Epithelial cell of prostate (primary cell): ENCODE measurements at regions not wholly inside any gene's neighbourhood (a gene's known extent, or its start where the extent isn't known, plus 50 kb on each side); places are given as distances from the start of the nearest gene placed in this dataset.

ENCODE experiments used
- DNase-seq: peaks from one replicate; pipeline ENCODE4 v3.0.0-alpha.2; 2011; ENCODE audit warnings: low read depth, low spot score
- H3K27ac ChIP-seq: fragments of 450-650 bp; 2 replicates; pipeline ENCODE4 v1.5.1; 2017; ENCODE audit warnings: mild to moderate bottlenecking

DNA sequence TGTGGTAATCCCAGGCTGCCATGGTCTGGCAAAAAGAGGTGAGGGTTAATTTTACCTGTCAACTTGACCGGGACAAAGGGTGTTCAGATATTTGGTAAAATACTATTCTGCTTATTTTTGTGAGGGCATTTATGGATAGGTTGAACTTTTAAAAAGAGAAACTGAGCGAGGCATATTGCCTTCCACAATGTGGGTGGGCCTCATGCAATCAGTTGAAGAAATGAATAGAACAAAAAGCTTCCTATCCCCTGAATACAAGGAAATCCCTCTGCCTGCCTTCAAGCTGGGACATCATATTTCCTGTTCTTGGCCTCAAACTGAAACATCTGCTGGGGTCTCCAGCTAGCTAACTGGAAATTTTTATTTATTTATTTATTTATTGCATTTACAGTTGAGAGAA lies 734.7 kb downstream of the IRX1 start:
- no peak for DNase-seq
- no peak overlapping the region for H3K27ac ChIP-seq

DNA sequence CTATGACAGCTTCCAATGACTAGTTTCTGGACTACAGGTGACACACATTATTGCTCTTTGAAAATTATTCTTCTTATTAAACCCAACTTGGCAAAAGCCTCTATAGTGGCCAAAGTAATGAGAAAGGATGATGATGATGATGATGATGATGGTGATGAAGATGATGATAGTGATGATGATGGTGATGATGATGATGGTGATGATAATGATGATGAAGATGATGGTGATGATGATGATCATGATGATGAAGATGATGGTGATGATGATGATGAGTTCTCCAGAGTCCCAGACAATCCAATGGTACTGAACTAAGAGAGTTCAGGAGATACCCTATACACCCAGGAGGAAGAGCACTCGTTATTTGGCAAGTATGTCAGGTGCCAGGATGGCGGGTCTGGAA lies 739.4 kb downstream of the IRX1 start:
- no peak for DNase-seq
- H3K27ac ChIP-seq, result no peak overlapping the region

DNA sequence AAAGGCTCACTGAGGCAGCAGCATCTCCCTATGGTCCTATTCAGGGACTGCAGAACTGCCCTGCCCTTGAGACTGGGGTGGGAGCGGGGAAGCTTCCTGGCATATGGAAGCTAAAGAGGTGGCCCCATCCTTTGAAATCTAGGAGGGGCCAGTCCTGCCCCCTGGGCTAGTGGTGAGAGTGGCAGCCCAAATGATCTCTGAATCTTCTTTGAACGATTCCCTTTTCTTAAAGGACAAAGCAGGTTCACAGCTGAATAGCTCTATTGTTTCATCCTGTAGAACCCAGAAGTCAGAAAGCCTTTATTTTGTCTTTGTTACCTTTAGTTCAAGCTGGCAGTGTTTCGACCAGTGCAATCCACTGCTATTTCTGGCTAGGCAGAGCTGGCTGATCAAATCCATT lies 741.9 kb downstream of the IRX1 start:
- no peak for DNase-seq

DNA sequence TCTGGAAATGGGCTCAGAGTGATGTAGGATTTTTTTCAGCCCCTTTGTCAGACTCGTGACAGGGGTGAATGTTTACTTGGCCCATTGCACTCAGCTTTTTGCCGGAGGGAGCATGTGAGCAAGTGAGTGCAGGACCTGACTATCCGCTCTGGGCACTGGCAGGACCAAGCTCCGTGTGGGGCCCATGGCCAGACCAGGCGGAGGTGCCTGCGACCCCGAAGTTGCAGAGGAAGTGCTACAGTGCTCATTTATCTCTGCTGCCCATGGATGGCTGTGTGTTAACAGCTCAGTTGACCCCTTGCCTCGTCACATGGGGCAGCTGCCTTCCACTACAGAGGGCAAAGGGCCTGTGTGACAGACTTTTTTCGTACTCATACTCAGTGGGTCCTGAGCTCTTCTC lies 744.3 kb downstream of the IRX1 start:
- DNase-seq, result no peak
- H3K27ac ChIP-seq, result no peak overlapping the region

More for the DNA sequence above, 741.9 kb downstream of the IRX1 start:
- H3K27ac ChIP-seq, result no peak overlapping the region

DNA sequence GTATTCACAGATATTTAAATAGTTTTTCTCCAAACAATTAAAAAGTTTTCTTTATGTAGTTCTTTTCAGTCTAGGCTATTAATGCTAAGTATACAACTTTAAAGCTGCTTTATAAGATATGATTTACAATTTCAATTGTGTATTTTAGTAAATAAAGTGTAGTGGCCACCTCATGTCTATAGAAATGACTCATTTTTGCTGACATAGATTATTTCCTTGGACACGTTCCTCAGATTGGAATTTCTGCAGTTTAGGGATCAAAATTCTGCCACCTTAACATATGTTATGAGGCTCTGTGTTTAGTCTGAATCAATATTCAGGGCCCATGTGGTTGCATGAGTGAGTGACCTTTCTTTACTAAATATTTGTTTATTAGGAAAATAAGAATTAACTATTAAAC lies 750.2 kb downstream of the IRX1 start:
- H3K27ac ChIP-seq, result no peak overlapping the region
- DNase-seq, result no peak

DNA sequence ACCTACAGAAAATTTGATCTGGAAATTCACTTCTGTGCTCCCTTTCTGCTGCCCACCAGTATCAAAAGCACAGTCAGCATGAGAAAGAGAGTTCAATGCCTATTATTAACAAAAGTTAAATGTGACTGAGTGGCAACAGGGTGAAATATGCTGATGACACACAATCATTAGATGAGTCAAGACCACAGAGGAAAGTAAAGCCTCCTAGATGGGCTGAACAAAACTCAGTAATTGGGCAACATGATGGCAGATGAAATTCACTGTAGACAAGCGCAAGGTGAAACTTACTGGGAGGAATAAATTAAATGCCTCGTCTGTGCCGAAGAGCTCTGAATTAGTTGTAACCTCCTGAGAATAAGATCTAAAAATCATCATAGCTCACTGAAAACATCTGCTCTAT lies 752.8 kb downstream of the IRX1 start:
- no peak overlapping the region for H3K27ac ChIP-seq
- no peak for DNase-seq

DNA sequence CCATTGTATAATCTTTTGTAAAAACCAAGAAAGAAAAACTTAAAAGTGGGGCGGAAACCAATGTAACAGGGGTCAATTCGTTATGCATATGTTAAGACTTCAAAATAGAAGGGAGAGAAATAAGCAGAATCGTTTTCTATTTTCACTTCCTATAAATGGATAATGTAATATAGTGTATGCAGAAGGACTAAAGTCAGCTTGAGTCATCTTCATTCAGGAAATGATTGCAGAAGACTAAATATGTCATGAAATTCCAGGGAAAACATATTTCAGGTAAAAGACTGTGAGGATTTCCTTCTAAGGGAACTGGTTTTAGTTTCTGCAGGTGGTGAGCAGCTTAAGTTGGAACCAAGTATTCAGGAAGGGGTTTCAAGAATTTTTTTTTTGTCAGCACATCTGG lies 753.3 kb downstream of the IRX1 start:
- no peak for DNase-seq
- H3K27ac ChIP-seq, result no peak overlapping the region

DNA sequence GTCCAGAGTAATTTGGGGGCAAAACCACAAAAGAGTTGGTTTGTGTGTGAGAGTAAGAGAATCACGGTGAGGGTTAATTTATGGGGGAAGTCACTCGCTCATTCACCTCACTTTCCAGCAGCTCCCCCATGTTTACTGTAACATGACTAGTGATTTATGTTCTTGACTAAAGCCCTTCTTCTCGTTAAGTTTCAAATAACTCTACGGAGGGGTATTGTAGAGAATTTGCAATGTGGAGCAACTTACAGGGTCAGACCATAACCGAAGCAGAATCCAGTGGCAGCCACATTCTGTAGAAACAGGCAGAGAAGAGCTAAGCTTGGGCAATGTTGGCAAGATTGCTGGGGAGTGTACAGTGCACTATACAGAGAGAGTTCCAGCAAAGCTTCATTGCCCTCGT lies 760.6 kb downstream of the IRX1 start:
- no peak for DNase-seq

DNA sequence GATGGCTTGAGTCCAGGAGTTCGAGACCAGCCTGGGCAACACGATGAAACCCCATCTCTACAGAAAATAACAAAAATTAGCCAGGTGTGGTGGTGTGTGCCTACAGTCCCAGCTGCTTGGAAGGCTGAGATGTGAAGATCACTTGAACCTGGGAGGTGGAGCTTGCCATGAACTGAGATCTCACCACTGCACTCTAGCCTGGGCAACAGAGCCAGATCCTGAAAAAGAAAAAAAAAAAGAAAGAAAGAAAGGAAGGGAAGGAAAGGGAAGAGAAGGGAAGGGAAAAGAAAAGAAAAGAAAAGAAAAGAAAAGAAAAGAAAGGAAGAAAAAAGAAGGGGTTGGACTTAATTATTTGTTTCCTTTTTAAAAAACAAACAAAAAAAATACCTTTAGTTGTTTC lies 764.2 kb downstream of the IRX1 start:
- no peak overlapping the region for H3K27ac ChIP-seq
- no peak for DNase-seq

More for the DNA sequence above, 760.6 kb downstream of the IRX1 start:
- H3K27ac ChIP-seq, result no peak overlapping the region

DNA sequence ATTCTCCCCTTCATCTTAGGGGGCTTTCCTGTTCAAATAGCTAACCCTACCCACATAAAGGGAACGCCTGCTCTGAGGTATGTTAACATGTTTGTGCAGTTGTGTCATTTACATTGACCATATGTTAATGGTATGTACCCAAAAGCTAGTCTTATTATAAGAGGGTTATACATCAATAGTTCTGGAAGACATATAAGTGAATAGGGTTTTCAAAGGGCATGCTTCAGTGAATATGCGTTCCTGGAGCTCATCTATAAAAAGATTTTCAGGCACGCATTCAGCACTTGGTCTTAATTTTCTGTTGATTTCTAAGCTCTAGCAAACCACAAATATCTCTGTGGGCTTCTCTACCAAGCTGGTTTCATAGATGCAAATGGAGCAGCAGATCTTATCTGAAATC lies 766.1 kb downstream of the IRX1 start:
- H3K27ac ChIP-seq, result no peak overlapping the region
- DNase-seq, result no peak

DNA sequence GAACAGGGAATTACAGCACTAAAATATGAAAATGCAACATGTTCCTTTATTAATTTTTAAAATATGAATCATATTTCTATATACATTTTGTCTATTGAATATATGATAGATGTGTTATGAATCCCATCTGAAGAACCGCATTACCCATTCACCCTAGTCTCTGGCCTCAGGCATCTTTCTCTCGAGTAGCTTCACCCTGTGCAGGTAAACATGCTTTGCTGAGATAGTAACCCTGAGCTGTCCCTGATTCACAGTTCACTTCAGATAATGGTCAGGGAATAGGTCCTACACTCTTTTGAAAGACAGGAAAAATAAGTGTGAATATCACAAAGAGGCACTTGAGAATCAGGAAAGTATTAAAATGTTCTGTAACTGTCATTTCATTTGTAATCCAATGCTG lies 766.8 kb downstream of the IRX1 start:
- no peak for DNase-seq

DNA sequence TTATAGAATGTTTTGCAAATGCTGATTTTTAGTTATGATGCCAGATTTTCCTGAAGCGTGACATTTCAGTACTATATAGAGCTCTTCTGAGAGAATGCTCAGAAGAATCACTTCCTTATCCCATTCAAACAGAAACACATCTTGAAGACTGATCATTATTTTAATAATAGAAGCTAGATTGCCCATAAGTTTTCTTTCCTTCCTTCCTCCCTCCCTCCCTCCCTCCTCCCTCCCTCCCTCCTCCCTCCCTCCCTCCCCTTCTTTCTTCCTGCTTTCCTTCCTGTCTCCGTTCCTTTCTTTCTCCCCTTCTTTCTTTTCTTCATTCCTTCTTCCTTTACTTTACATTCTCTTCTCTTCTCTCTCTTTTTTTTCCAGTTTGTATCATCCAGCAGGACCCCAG lies 767.4 kb downstream of the IRX1 start:
- H3K27ac ChIP-seq, result no peak overlapping the region
- no peak for DNase-seq

More for the DNA sequence above, 766.8 kb downstream of the IRX1 start:
- no peak overlapping the region for H3K27ac ChIP-seq

DNA sequence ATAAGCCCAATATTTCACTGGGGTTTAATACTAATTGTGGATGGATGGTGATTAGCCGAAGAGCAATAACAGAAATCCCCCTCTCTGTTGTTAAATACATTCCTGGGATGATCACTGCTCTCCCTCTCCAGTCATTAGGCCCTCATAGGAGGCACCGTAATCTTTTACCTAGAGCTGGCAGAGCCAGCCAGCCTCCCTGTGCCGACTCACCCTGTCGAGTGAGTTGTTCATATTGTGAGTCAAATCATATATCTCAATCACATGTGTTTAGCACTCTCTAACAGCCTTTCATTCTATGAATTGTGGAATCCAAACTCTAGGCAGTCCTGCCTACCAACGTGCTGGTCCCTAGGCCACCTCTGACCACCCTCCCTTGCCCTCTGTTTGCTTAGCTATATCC lies 771.0 kb downstream of the IRX1 start:
- no peak for DNase-seq
- H3K27ac ChIP-seq, result no peak overlapping the region

DNA sequence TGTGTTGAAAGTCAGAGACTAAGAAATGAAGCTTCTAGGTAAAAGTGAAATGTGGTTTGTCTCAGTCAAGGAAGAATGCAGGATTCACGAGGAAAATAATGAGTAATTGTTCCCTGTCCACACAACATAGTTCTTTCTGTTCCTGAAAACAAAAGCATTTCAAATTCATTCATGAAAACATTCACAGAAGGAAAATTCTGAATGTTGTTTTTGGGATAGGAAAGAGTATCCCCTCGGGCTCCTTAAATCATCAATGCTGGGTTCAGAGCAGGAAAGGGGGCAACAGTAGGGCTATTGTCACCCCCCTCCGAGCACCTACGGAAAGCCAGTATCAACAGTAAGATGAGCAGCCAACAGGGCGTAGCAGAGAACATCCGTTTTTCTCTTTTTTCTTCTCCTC lies 769.9 kb upstream of the ADAMTS16 start:
- H3K27ac ChIP-seq, result no peak overlapping the region
- DNase-seq, result no peak

DNA sequence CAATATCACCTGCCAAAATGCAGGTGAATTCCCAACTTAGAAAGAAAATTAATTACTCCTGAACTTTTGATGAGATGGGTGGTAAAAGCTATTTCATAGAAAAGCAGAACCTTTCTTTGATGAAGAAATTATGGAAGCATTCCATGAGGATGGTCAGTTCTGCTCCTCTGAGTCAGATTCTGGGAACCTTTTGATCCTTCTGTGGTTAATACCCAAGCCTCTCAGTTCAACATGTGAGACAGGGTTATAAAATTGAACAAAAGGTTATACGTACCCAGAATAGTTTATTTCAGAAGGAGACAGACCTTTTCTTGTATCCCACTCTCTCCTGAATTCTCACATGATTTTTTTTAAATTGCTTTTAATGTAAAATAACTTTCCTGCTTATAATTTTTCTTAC lies 767.6 kb upstream of the ADAMTS16 start:
- no peak for DNase-seq
- H3K27ac ChIP-seq, result no peak overlapping the region

DNA sequence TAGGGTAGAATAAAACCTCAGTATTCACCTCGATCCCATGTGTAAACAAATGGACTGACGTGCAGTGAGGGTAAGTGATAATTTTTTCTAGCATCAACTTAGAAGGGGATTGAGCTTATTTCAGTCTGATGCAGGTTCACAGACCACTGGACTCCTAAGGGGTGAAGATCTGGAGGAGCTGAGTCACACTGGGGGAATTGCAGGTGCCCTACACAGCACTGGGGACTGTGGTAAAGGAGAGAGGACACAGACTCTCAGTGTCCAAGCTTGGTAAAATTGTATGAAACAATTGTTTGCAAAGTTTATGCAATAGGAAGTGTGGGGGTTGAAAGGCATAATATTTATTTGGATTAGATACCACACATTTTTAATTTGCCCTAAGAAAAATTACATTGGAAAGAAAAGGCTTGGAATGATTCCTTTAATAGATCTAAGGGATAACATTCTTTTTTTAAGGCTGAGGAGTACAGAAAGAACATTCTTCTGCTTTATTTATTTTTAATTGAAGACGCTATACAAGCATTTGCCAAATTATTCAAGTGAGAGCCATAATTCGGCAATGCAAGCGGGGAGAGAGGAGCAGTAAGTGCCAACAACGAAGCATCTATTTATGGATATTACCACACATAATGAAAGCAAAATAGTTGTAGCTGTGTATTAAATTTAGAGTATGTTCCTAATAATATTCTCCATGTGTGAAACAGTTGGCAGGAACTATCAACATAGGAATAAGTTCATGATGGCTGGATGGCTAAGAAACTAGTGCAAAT lies 766.9 kb upstream of the ADAMTS16 start:
- no peak overlapping the region for H3K27ac ChIP-seq
- DNase-seq, result no peak

DNA sequence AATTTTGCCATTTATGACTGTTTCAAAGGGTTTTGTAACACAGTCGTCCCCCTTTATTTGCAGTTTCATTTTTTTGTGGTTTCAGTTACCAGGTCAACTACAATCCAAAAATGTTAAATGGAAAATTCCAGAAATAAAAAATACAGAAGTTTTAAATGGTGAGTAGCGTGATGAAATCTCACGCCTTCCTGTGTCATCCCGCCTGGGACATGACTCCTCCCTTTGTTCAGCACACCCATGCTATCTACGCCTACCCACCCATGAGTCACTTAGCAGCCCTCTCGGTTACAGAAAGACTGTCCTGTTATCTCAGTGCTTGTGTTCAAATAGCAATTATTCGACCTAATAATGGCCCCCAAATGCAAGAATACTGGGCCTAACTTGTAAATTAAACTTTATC lies 765.3 kb upstream of the ADAMTS16 start:
- no peak for DNase-seq
- H3K27ac ChIP-seq, result no peak overlapping the region

DNA sequence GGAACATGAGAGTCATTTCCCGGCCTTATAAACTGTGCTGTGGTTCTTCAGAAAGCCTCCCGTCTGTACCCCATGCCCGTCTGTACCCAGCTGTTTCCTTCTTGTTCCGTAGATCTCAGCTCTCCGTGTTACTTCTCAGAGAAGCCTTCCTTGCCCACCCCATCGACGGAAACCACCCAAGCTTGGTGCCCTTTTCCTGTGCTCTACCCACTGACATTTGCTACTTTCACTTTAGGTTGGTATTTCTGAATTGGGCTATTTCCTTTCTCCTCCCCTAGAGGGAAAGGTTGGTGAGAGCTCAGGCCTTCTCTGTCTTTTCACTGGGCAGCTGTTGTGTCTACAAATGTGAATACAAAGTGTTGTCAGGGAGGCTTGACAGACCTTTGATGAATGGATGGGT lies 764.5 kb upstream of the ADAMTS16 start:
- no peak overlapping the region for H3K27ac ChIP-seq
- DNase-seq, result no peak

DNA sequence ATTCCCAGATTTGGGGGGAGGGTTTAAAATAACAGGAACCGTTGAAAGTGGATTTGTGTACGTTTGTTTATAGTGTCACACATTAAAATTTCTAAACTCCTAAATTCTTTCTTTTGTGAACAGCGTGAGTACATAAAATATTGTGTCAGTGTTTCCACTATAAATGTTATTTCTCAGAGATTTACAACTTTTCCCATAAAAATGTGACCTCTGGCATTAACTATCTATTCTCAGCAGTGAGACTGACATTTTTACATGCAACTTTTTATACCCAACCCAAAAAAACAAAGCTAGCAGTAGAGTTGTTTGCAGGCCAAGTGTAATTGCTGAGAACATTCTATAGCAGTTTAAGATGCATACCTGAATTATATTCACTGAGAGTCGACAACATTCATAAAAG lies 757.0 kb upstream of the ADAMTS16 start:
- no peak overlapping the region for H3K27ac ChIP-seq
- DNase-seq, result no peak

DNA sequence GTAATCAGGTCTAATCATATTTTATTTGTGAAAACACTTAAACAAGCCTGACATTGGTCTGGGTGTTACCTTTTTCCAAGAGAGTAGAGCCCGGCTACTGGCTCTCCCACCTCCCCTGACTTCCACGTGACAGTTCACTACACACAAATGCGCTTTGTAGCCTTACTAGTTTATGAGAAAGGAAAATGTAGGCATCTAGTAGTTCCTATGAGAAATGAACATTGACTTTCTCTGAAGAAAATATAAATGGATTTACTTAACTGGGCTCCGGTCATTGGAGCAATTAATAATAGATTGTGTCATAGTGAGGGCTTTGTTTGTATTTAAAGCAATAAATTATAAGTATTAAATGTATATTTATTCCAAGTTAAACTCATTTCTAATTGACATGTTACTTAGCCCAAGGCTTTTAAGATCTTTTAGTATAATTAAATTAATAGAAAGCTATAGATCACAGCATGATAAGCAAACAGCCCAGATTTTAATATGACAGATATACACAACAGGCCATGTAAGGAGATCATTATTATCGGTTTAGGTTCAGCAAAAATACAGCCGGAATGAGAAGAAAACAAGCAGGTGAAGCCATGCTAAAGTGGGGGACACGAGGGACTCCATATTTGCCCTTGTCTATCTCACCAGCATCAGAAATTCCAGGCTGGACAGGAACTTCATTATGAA lies 756.5 kb upstream of the ADAMTS16 start:
- no peak for DNase-seq
- H3K27ac ChIP-seq, result no peak overlapping the region

DNA sequence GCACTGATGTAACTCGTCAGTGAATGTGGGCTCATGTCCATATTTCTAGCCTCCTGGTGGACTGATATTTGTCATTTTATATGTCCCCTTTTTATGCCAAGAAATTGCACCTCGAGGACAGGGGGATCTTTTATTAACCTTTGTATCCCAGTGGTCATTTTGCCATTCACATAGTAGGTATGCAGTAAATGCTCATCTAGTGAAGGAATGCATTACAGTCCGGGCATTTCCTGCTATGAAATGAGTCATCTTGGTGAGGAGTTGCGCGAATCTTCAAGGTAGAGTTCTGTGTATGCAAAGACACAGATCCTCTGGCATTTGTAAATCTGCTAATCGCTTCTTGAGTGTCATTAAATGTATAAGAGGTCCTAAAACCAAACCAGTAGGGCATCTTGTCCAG lies 755.5 kb upstream of the ADAMTS16 start:
- no peak for DNase-seq
- H3K27ac ChIP-seq, result no peak overlapping the region

DNA sequence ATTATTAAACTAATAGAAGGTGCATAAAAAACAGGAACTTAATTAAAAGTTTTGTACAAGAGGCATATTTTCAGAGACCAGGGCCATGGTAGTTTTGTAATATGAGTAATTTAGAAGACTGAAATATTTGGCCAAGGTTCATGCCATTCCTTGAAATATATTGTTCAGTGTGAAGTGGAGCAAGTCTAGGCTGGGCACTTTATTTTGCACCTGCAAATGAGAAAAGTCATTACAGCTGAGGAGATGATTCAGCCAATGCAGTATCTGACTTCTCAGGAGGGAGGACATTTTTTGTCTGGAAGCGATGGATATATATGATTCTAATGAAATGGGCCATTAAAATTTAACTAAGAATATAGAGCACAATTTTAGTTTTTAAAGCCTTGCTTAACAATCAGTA lies 754.0 kb upstream of the ADAMTS16 start:
- DNase-seq, result no peak
- no peak overlapping the region for H3K27ac ChIP-seq
